GM18499 (cell line): ENCODE measurements at regions not wholly inside any gene's neighbourhood (a gene's known extent, or its start where the extent isn't known, plus 50 kb on each side); places are given as distances from the start of the nearest gene placed in this dataset.

Source experiments
- ATAC-seq: cut with Tn5 transposase; IDR thresholded peaks from one replicate; pipeline ENCODE4 v1.9.1; 2021; ENCODE audit warnings: moderate number of reproducible peaks; ENCODE audit not compliant: insufficient read depth, unreplicated experiment

GRCh38 chr2:20150110-20150706 is 74.7 kb downstream of the SDC1 start:
- no peak for ATAC-seq

- no peak for ATAC-seq
Observed at GRCh38 chr2:20149703-20150030, 75.3 kb downstream of the SDC1 start.

- ATAC-seq = no peak
Observed at GRCh38 chr2:20148923-20149702, 75.8 kb downstream of the SDC1 start.

GRCh38 chr2:20148426-20148922 is 76.5 kb downstream of the SDC1 start:
- ATAC-seq = no peak

- ATAC-seq = no peak
Observed at GRCh38 chr2:20147351-20147750, 77.6 kb downstream of the SDC1 start.

- ATAC-seq = no peak
Observed at GRCh38 chr2:20146401-20146800, 78.5 kb downstream of the SDC1 start.

- peak; percentile 89 for ATAC-seq
Observed at GRCh38 chr2:20145497-20146193, 79.3 kb downstream of the SDC1 start.

GRCh38 chr2:20144861-20145260 is 80.1 kb downstream of the SDC1 start:
- no peak for ATAC-seq

- no peak for ATAC-seq
Observed at GRCh38 chr2:20144196-20144595, 80.7 kb downstream of the SDC1 start.

- ATAC-seq = no peak
Observed at GRCh38 chr2:20143263-20143662, 81.7 kb downstream of the SDC1 start.

- no peak for ATAC-seq
Observed at GRCh38 chr2:20141806-20142205, 83.1 kb downstream of the SDC1 start.

- no peak for ATAC-seq
Observed at GRCh38 chr2:20141056-20141762, 83.7 kb downstream of the SDC1 start.

- no peak for ATAC-seq
Observed at GRCh38 chr2:20140321-20141055, 84.4 kb downstream of the SDC1 start.

- ATAC-seq = no peak
Observed at GRCh38 chr2:20139407-20140172, 85.3 kb downstream of the SDC1 start.

GRCh38 chr2:20138696-20139095 is 86.2 kb downstream of the SDC1 start:
- no peak for ATAC-seq

GRCh38 chr2:20137884-20138283 is 86.5 kb upstream of the LAPTM4A start:
- ATAC-seq = no peak

GRCh38 chr2:20137131-20137571 is 85.7 kb upstream of the LAPTM4A start:
- ATAC-seq = no peak

- ATAC-seq = no peak
Observed at GRCh38 chr2:20136149-20136548, 84.7 kb upstream of the LAPTM4A start.

- no peak for ATAC-seq
Observed at GRCh38 chr2:20135631-20136050, 84.2 kb upstream of the LAPTM4A start.
